ENCODE measurements at regions not wholly inside any gene's neighbourhood (a gene's known extent, or its start where the extent isn't known, plus 50 kb on each side); places are given as distances from the start of the nearest gene placed in this dataset.

- DNase-seq: no peak
Observed at GRCh38 chr1:98478121-98478520, 183.4 kb upstream of the SNX7 start.

GRCh38 chr1:98472878-98473277 lies 188.6 kb upstream of the SNX7 start:
- DNase-seq: no peak

- DNase-seq: no peak
Observed at GRCh38 chr1:98471633-98472032, 189.9 kb upstream of the SNX7 start.

GRCh38 chr1:98468111-98468717 lies 193.3 kb upstream of the SNX7 start:
- DNase-seq: peak in 2 of 5 experiments; percentile 2 to 49

GRCh38 chr1:98467586-98467985 lies 193.9 kb upstream of the SNX7 start:
- DNase-seq: no peak

GRCh38 chr1:98467122-98467521 lies 194.4 kb upstream of the SNX7 start:
- DNase-seq: no peak

- DNase-seq: no peak
Observed at GRCh38 chr1:98461873-98462385, 199.6 kb upstream of the SNX7 start.

GRCh38 chr1:98460136-98460535 lies 201.4 kb upstream of the SNX7 start:
- no peak for DNase-seq

GRCh38 chr1:98459486-98459870 lies 202.0 kb upstream of the SNX7 start:
- no peak for DNase-seq

- peak in 1 of 5 experiments; percentile 7 for DNase-seq
Observed at GRCh38 chr1:98458511-98459485, 202.7 kb upstream of the SNX7 start.

GRCh38 chr1:98457248-98457647 lies 204.3 kb upstream of the SNX7 start:
- DNase-seq: no peak

GRCh38 chr1:98454666-98455065 lies 206.9 kb upstream of the SNX7 start:
- no peak for DNase-seq

- no peak for DNase-seq
Observed at GRCh38 chr1:98453066-98453465, 208.5 kb upstream of the SNX7 start.

- no peak for DNase-seq
Observed at GRCh38 chr1:98452162-98452561, 209.4 kb upstream of the SNX7 start.

- no peak for DNase-seq
Observed at GRCh38 chr1:98441281-98441680, 220.2 kb upstream of the SNX7 start.

GRCh38 chr1:98439471-98439870 lies 222.1 kb upstream of the SNX7 start:
- no peak for DNase-seq

- no peak for DNase-seq
Observed at GRCh38 chr1:98437540-98437939, 224.0 kb upstream of the SNX7 start.

- no peak for DNase-seq
Observed at GRCh38 chr1:98437011-98437410, 224.5 kb upstream of the SNX7 start.

- no peak for DNase-seq
Observed at GRCh38 chr1:98429965-98430443, 231.5 kb upstream of the SNX7 start.

- DNase-seq: no peak
Observed at GRCh38 chr1:98428864-98429263, 232.7 kb upstream of the SNX7 start.

GRCh38 chr1:98427664-98428063 lies 233.9 kb upstream of the SNX7 start:
- DNase-seq: no peak

GRCh38 chr1:98426092-98426491 lies 235.4 kb upstream of the SNX7 start:
- DNase-seq: no peak

GRCh38 chr1:98422816-98423215 lies 238.7 kb upstream of the SNX7 start:
- DNase-seq: no peak

GRCh38 chr1:98421085-98421435 lies 240.5 kb upstream of the SNX7 start:
- DNase-seq: no peak

Data from T-helper 2 cell (primary cell).